ENCODE measurements at regions not wholly inside any gene's neighbourhood (a gene's known extent, or its start where the extent isn't known, plus 50 kb on each side); places are given as distances from the start of the nearest gene placed in this dataset.
A peak's percentile ranks its signal among the peaks of the same experiment; 100 is the strongest.

GRCh38 chr14:61168141-61168540 lies 113.0 kb downstream of the TMEM30B start:
- no peak for TF ChIP-seq POLR2A (IDR thresholded peaks at IDR 0.05; ENCODE audit: low read depth, low read length)
- FAIRE-seq (no peak), DNase-seq (ENCODE audit: insufficient read length, low spot score) (no peak)

GRCh38 chr14:61167642-61168041 lies 113.5 kb downstream of the TMEM30B start:
- DNase-seq (ENCODE audit: insufficient read length, low spot score), result no peak
- no peak for TF ChIP-seq POLR2A (IDR thresholded peaks at IDR 0.05; ENCODE audit: low read depth, low read length)
- no peak for FAIRE-seq

GRCh38 chr14:61160798-61161197 lies 120.3 kb downstream of the TMEM30B start:
- TF ChIP-seq POLR2A (IDR thresholded peaks at IDR 0.05; ENCODE audit: low read depth, low read length), result no peak
- DNase-seq (ENCODE audit: insufficient read length, low spot score) (no peak), FAIRE-seq (no peak)

GRCh38 chr14:61154641-61155040 lies 126.5 kb downstream of the TMEM30B start:
- no peak for TF ChIP-seq POLR2A (IDR thresholded peaks at IDR 0.05; ENCODE audit: low read depth, low read length)
- FAIRE-seq (no peak), DNase-seq (ENCODE audit: insufficient read length, low spot score) (no peak)

- no peak for DNase-seq (ENCODE audit: insufficient read length, low spot score)
- TF ChIP-seq POLR2A (IDR thresholded peaks at IDR 0.05; ENCODE audit: low read depth, low read length), result no peak
- FAIRE-seq, result no peak
Observed at GRCh38 chr14:61153914-61154545, 127.1 kb downstream of the TMEM30B start.

- DNase-seq (ENCODE audit: insufficient read length, low spot score) (no peak), FAIRE-seq (no peak)
- no peak for TF ChIP-seq POLR2A (IDR thresholded peaks at IDR 0.05; ENCODE audit: low read depth, low read length)
Observed at GRCh38 chr14:61153431-61153830, 127.7 kb downstream of the TMEM30B start.

- peak; percentile 65 for FAIRE-seq
Observed at GRCh38 chr14:61152851-61153364, 128.2 kb downstream of the TMEM30B start.

GRCh38 chr14:61151251-61151650 lies 129.9 kb downstream of the TMEM30B start:
- no peak for TF ChIP-seq POLR2A (IDR thresholded peaks at IDR 0.05; ENCODE audit: low read depth, low read length)
- no peak for DNase-seq (ENCODE audit: insufficient read length, low spot score)
- no peak for FAIRE-seq

More at GRCh38 chr14:61152851-61153364, 128.2 kb downstream of the TMEM30B start:
- TF ChIP-seq POLR2A (IDR thresholded peaks at IDR 0.05; ENCODE audit: low read depth, low read length), result no peak
- no peak for DNase-seq (ENCODE audit: insufficient read length, low spot score)

- FAIRE-seq (no peak), DNase-seq (ENCODE audit: insufficient read length, low spot score) (no peak)
- no peak for TF ChIP-seq POLR2A (IDR thresholded peaks at IDR 0.05; ENCODE audit: low read depth, low read length)
Observed at GRCh38 chr14:61150851-61151250, 130.3 kb downstream of the TMEM30B start.

- no peak for TF ChIP-seq POLR2A (IDR thresholded peaks at IDR 0.05; ENCODE audit: low read depth, low read length)
- DNase-seq (ENCODE audit: insufficient read length, low spot score) (no peak), FAIRE-seq (no peak)
Observed at GRCh38 chr14:61149896-61150295, 131.2 kb downstream of the TMEM30B start.

- TF ChIP-seq POLR2A (IDR thresholded peaks at IDR 0.05; ENCODE audit: low read depth, low read length), result no peak
- no peak for DNase-seq (ENCODE audit: insufficient read length, low spot score)
- no peak for FAIRE-seq
Observed at GRCh38 chr14:61148742-61149350, 132.3 kb downstream of the TMEM30B start.

- peak; percentile 99 for FAIRE-seq
- no peak for TF ChIP-seq POLR2A (IDR thresholded peaks at IDR 0.05; ENCODE audit: low read depth, low read length)
- DNase-seq (ENCODE audit: insufficient read length, low spot score), result peak; percentile 78
Observed at GRCh38 chr14:61147831-61148549, 133.1 kb downstream of the TMEM30B start.

- no peak for FAIRE-seq
- no peak for TF ChIP-seq POLR2A (IDR thresholded peaks at IDR 0.05; ENCODE audit: low read depth, low read length)
- DNase-seq (ENCODE audit: insufficient read length, low spot score), result no peak
Observed at GRCh38 chr14:61147381-61147821, 133.7 kb downstream of the TMEM30B start.

- no peak for TF ChIP-seq POLR2A (IDR thresholded peaks at IDR 0.05; ENCODE audit: low read depth, low read length)
- DNase-seq (ENCODE audit: insufficient read length, low spot score) (no peak), FAIRE-seq (no peak)
Observed at GRCh38 chr14:61146899-61147298, 134.2 kb downstream of the TMEM30B start.

Measured in H54 (cell line).